Stimulated activated CD4-positive, alpha-beta T cell treated with anti-CD3 and anti-CD28 coated beads, Interleukin-12 subunit alpha, Interleukin-12 subunit beta, amount 100 ng/mL, for 48 hours (primary cell): ENCODE measurements at regions not wholly inside any gene's neighbourhood (a gene's known extent, or its start where the extent isn't known, plus 50 kb on each side); places are given as distances from the start of the nearest gene placed in this dataset.

Source experiments
- DNase-seq, 3 donors: peaks; one replicate each; pipeline ENCODE4 v3.0.0-alpha.2; 2020; ENCODE audit warnings: low read depth in 2 of 3, low spot score in 1 of 3

- no peak for DNase-seq
These were observed 54.1 kb upstream of the FOXQ1 start for GRCh38 chr6:1257778-1258177.

GRCh38 chr6:1256435-1257008, 55.4 kb upstream of the FOXQ1 start:
- no peak for DNase-seq

- no peak for DNase-seq
These were observed 56.1 kb upstream of the FOXQ1 start for GRCh38 chr6:1255636-1256365.

DNA sequence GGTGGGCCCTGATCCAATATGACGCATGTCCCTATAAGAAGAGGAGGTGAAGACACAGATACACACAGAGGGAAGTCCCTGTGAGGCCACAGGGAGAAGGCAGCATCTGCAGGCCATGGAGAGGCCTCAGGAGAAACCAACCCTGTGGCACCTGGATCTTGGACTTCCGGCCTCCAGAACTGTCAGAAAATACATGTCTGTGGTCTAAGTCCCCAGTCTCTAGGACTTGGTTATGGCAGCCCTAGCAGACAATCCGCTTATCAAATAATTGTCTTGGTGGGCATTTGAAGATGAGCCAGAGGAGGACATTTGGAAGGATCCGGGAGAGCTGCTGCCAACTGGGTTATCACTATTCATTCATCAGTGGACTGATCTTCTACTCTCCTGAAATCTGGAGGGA, 57.6 kb upstream of the FOXQ1 start:
- no peak for DNase-seq

DNA sequence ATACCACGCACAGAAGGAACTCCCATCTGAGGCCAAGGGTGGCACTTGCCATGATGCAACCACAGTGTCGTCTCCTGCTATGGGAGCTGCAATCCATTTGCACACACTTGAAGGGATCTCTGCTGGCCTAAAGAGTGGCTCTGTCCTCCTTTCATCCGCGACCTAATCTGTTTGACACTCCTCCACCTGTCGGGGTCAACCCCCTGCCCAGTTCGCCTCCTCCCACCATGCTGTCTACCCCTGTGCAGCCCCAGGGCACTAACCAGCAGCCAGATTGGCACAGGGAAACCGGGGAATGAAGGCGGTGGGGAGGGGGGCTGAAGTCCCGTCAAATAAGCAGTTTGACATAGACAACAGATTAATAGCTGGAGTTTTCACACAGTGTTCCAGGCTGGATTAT, 58.1 kb upstream of the FOXQ1 start:
- DNase-seq, result no peak

DNA sequence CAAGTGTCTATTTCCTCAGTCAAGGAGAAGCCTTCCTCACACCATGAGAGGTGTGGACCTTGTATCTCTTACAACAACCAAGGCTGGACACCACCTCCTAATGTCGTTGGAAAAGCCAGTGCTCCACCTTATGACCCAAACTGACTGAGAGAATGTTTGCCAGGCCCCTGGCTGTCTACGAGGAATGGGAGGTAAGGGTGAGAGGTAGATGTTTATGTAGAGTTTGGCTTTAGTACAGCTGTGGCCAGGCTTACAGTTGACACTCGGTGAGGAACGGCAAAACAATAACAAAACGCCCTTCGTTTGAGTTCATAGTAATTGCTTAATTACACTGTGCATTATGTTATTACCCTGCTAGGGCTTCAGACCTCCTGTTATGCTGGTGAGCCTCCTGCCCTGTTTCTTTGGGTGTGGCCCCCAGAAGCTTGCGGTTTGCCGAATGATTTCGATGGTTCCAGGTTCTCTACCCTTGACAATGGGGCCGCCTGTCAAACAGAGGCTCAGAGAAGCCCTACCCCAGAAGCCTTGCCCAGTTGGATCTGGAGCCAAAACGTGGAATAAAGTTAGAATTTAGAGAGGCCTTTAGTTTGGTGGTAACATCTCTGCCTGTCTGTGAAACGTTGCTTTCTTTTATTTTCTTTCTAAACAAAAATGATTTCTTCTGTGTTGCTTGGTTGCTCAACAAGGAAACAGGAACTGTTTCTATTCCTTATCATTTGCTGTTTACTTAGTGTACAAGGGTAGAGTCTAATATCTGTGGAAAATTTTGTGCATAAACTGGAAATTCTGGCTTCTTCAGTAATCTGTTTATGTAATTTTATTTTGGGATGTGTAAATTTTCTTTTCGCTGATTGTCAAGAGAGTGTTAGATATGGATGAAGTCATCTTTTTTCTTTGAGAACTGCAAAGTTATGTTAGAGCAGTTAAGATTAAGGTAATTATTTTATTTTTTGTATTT, 60.4 kb upstream of the FOXQ1 start:
- DNase-seq, result no peak

DNA sequence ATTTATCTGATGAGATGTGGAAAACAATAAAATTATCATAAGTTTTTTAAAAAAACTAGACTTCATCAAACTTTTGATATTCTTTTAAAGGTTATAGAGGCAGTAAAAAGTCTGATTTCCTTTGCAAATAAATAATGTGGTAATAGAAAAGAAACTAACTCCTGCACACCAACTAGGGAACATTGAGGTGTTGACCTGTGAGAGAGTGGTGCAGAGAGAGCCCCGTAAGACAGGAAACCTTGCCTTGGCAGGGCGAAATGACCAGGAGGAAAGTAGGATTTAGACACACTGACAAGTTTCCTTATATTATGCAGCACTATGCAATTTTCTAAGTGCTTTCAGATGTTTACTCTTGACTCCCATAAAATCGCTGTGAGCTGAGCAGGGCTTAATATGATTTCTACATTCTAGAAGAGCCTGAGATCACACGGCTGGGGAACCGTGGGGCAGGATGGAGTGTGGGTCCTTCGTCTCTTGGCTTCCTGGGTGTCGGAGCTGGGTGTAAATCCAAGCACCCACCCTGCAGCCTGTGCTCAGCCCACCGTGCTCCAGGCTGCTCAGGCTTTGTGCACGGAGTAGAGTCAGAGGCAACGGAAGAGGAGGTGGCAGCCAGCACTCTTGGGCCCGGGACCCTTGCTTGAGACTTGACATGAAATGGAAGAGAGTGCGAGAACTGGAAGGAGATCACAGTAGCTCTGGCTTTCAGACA, 61.3 kb upstream of the FOXQ1 start:
- DNase-seq, result no peak

DNA sequence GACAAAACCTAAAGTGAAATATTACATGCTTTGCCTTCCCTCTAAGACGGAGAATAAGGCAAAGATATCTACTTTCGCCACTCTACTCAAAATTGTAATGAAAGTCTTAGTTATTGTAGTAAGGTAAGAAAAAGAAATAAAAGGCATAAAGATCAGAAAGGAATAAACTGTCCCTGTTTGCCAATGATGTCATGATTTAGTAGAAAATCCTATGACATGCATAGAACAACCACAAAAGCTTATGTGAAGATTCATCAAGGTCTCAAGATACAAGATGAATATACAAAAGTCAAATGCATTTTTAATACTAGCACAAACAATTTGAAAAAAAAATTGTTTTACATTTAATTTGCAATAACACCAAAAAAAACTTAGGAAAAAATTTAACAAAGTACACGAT, 64.0 kb upstream of the FOXQ1 start:
- DNase-seq, result no peak

- no peak for DNase-seq
These were observed 64.8 kb upstream of the FOXQ1 start for GRCh38 chr6:1247056-1247455.

DNA sequence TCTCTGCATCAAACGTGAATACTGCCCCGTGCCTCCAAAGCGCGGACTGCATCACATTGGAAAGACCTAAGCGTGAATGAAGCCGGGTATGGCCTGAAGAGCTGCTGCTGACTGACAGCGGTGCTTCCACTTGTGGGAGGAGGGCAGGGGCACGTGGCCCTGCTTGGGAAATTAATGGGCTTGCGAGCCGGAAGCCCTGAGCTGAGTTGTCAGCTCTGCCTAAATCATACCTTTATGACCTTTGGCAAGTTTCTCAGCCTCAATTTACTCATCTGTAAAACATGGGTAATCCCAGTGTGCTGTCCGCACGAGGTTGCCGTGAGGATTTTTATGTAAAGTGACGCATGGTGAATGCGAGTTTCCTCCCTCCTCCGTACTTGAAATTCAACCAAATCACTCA, 67.0 kb upstream of the FOXQ1 start:
- no peak for DNase-seq

GRCh38 chr6:1244278-1244677, 67.6 kb upstream of the FOXQ1 start:
- no peak for DNase-seq

DNA sequence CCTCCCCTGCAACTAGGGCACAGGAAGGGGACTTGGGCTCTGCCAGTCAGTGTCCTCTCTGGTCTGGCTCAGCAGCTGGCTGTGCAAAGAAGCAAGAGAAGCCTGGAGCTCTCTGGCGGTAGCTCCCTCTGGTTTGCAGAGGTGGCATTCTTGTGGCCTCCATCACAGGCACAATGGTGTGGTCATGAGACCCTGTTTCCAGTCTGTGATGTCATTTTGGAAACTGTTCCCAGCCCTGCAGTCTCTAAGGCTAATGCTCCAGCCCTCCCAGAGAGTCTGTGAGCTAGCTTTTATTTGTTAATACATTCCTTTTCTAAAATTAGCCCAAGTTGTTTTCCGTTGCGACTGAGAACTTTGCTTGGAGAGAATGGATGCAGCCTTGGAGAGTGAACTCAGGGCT, 69.5 kb upstream of the FOXQ1 start:
- DNase-seq, result no peak

- no peak for DNase-seq
These were observed 69.9 kb upstream of the FOXQ1 start for GRCh38 chr6:1242021-1242420.

DNA sequence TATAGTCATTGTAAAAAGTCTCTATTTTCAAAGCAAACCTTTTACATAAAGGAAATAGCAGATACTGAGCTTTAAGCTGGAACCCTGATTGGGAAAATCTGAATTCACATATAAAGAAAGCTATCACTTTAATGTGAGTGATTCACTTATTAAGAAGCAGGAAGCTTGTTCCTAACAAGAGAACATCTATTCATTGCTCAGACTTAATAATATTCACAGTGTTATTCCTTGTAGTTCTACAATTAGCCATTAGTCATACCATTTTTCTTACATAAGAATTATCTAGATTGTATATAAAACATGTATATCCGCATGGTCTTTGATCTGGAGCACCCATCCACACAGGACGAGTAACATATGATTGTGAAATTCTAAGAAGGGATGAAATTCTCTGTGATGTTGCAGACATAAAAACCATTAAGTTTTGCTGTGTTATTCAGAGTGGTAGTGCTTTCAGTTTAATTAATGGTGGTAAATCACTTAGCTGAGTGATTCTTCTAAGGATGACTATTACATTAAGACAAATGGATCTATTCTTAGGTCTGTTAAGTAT, 71.1 kb upstream of the FOXQ1 start:
- no peak for DNase-seq

GRCh38 chr6:1239805-1240204, 72.1 kb upstream of the FOXQ1 start:
- no peak for DNase-seq

- no peak for DNase-seq
These were observed 73.9 kb upstream of the FOXQ1 start for GRCh38 chr6:1238040-1238439.

DNA sequence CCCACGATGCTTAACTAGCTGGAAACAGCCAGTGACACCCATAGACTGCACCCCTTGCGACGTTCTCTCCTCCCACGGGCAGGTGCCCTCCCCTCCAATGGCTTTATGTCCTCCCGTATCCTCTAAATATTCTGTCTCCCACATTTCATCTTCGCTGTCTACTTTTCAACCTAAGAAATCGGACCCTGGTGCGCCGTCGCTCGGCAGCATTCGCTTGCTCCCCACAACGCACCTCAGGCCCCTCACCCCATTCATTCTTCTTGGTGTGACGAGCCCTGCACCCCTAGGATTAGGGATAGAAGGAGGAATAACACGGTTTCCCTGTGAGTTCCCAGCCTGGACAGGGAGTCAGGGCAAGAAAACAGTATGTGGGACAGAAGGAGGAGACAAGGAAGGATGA, 74.3 kb upstream of the FOXQ1 start:
- DNase-seq, result no peak

DNA sequence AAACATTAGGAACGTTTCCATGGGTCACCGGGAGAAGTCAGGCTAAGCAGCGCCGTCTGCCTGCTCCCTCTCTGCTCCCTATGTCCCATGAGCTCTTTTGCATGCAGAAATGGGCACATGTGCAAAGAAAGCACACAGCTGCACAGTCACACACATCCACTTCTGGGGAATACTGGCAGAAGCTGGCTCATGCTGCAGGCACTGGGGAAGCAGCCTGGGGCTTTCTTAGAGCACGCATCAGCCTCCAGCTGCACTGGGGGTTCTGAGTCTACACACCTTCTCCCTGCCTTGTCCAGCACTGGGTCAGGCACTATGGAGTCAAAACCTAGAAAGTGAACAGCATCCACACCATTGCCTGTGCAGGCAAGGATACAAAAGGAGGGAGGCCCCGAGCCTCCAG, 76.1 kb upstream of the FOXQ1 start:
- DNase-seq, result no peak

DNA sequence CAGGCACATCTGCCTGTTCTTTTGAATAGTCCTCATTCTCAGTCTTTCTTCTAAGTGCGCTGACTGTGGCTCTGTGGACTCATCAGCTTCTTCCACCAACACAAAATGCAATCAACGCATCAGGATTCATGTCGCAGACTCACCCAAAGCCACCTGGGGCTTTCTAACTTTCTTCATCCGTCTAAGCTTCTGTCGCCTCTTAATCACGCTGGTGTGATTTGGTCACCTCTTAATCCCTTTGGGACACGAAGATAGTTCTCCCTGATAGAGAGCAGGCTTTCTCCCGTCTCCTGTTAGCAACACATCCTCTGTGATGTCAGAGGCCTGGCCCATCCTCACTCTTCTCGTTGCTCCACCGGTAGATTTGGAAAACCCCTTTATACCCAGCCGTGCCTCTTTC, 78.0 kb upstream of the FOXQ1 start:
- no peak for DNase-seq

DNA sequence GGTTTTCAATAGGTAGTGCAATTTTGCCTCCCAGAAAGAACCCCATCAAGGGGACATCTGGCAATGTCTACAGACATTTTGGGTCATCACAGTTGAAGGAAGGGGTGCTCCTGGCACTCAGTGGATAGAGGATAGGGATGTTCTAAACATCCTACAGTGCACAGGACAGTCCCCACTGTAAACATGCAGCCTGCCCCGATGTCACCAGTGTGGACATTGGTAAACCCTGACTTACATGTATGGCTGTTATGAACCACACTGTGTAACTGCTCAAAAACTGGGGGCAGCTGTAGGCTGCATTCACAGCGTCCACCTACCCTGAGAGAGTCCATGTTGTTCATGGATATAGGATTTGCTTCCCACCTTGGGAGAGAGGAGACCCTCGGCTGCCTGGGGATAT, 79.3 kb upstream of the FOXQ1 start:
- no peak for DNase-seq

GRCh38 chr6:1231941-1232340, 80.0 kb upstream of the FOXQ1 start:
- no peak for DNase-seq
